Endothelial cell of umbilical vein (primary cell): ENCODE measurements at regions not wholly inside any gene's neighbourhood (a gene's known extent, or its start where the extent isn't known, plus 50 kb on each side); places are given as distances from the start of the nearest gene placed in this dataset.

Experiments used
- BruUV-seq: library from RNA; stranded (reverse); fragments of 400-500 nt; replicated peaks from 2 replicates; lab custom pipeline; 2021; lab: Mats Ljungman, UMichigan
- CTCF ChIA-PET: fragments of 300-600, 350-600 bp; sonication (Branson Sonifier 250); formaldehyde crosslinking; loops from one replicate; lab custom pipeline; 2021; ENCODE audit warnings: antibody characterized with exemption, inconsistent platforms; lab: Charles Lee
- POLR2A ChIA-PET: fragments of 300-600, 350-600 bp; sonication (Branson Sonifier 250); formaldehyde crosslinking; loops from one replicate; lab custom pipeline; 2021; ENCODE audit warnings: antibody characterized with exemption, inconsistent platforms; lab: Charles Lee
- DNase-seq: peaks from one replicate; pipeline ENCODE4 v3.0.0-alpha.2; 2011; ENCODE audit warnings: low read depth, low spot score
- FAIRE-seq: peaks from 2 replicates; lab custom pipeline; 2011; peaks lifted over from hg19 to GRCh38; lab: Jason Lieb, UNC
- H2AFZ ChIP-seq: 2 replicates; pipeline ENCODE4 v1.6.0; 2012; ENCODE audit warnings: low read depth, low read length, control low read depth, inconsistent platforms
- H3K27ac ChIP-seq: 2 replicates; pipeline ENCODE4 v1.5.1; 2011; ENCODE audit warnings: low read depth, mild to moderate bottlenecking, control low read depth, low read length, moderate library complexity; ENCODE audit not compliant: insufficient read depth
- H3K27me3 ChIP-seq, 2 experiments: 2 replicates each; pipeline versions ENCODE4 v1.6.0 to v1.6.1; 2011; ENCODE audit warnings: low read length in 2 of 2, mixed read lengths in 1 of 2; ENCODE audit not compliant: control insufficient read depth in 2 of 2, insufficient read depth in 2 of 2
- H3K36me3 ChIP-seq, 2 experiments: 2 replicates in 1 of 2; 3 replicates in 1 of 2; pipeline ENCODE4 v1.5.1; 2011; ENCODE audit warnings: low read length in 2 of 2, mild to moderate bottlenecking in 1 of 2, moderate library complexity in 1 of 2; ENCODE audit not compliant: control insufficient read depth in 2 of 2, insufficient read depth in 2 of 2; ENCODE audit errors: extremely low read depth in 1 of 2
- H3K4me1 ChIP-seq: 3 replicates; pipeline ENCODE4 v1.5.1; 2011; ENCODE audit warnings: mild to moderate bottlenecking, low read length; ENCODE audit not compliant: control insufficient read depth, insufficient read depth; ENCODE audit errors: extremely low read depth
- H3K4me2 ChIP-seq: 2 replicates; pipeline ENCODE4 v1.6.1; 2011; ENCODE audit warnings: low read length, control low read depth, mixed read lengths; ENCODE audit not compliant: insufficient read depth
- H3K4me3 ChIP-seq, 3 experiments: fragments of 200-600 bp in 1 of 3; sonication (generic), shearing (Covaris generic) in 1 of 3; replicated peaks in 1 of 3; 2 replicates each; pipeline ENCODE4 v1.5.1; 2011 to 2016; ENCODE audit warnings: control low read depth in 3 of 3, low read length in 3 of 3, mild to moderate bottlenecking in 2 of 3, inconsistent platforms in 1 of 3, low read depth in 1 of 3, moderate library complexity in 1 of 3; ENCODE audit not compliant: insufficient read depth in 1 of 3
- H3K79me2 ChIP-seq: 2 replicates; pipeline ENCODE4 v1.6.0; 2012; ENCODE audit warnings: low read length, inconsistent platforms; ENCODE audit not compliant: control insufficient read depth, insufficient read depth
- H3K9ac ChIP-seq: replicated peaks from 2 replicates; pipeline ENCODE3; 2011; ENCODE audit warnings: low read length, control low read depth; ENCODE audit not compliant: insufficient read depth; ENCODE audit errors: extremely low read depth
- H3K9me1 ChIP-seq: replicated peaks from 3 replicates; pipeline ENCODE4 v1.6.0; 2011; ENCODE audit warnings: mild to moderate bottlenecking, low read length; ENCODE audit not compliant: control insufficient read depth, insufficient read depth; ENCODE audit errors: extremely low read depth
- H3K9me3 ChIP-seq: replicated peaks from 2 replicates; pipeline ENCODE4 v1.5.1; 2012; ENCODE audit warnings: low read length, inconsistent platforms; ENCODE audit not compliant: control insufficient read depth, insufficient read depth
- H4K20me1 ChIP-seq: replicated peaks from 2 replicates; pipeline ENCODE3; 2011; ENCODE audit warnings: mild to moderate bottlenecking, low read length; ENCODE audit not compliant: control insufficient read depth, insufficient read depth; ENCODE audit errors: extremely low read depth
- CTCF ChIP-seq, 2 donors: IDR thresholded peaks; 1 replicate in 1 of 2; 2 replicates in 1 of 2; pipeline ENCODE4 v1.5.1; 2011; ENCODE audit warnings: low read length in 2 of 2, mild to moderate bottlenecking in 2 of 2, moderate library complexity in 2 of 2, control low read depth in 1 of 2, inconsistent platforms in 1 of 2, low read depth in 1 of 2; ENCODE audit not compliant: insufficient read depth in 1 of 2; ENCODE audit errors: extremely low read depth in 1 of 2
- EZH2 ChIP-seq: IDR thresholded peaks from 2 replicates; pipeline ENCODE4 v1.6.1; 2012; ENCODE audit warnings: borderline replicate concordance, low read depth, mild to moderate bottlenecking, moderate library complexity, low read length, inconsistent platforms; ENCODE audit not compliant: severe bottlenecking
- FOS ChIP-seq: IDR thresholded peaks from 2 replicates; pipeline ENCODE4 v1.6.1; 2011; ENCODE audit warnings: mild to moderate bottlenecking, low read length, moderate library complexity, borderline replicate concordance; ENCODE audit not compliant: insufficient read depth
- GATA2 ChIP-seq: IDR thresholded peaks from 2 replicates; pipeline ENCODE4 v1.7.0; 2011; ENCODE audit warnings: low read depth, mild to moderate bottlenecking, moderate library complexity, mixed read lengths, low read length; ENCODE audit not compliant: insufficient read length, insufficient read depth
- JUN ChIP-seq: IDR thresholded peaks from 2 replicates; pipeline ENCODE4 v1.6.1; 2011; ENCODE audit warnings: borderline replicate concordance, low read depth; ENCODE audit not compliant: insufficient read length, insufficient read depth
- MAX ChIP-seq: IDR thresholded peaks from 2 replicates; pipeline ENCODE4 v1.6.1; 2011; ENCODE audit not compliant: insufficient read depth, insufficient read length
- MYC ChIP-seq: IDR thresholded peaks from one replicate; pipeline ENCODE4 v1.6.1; 2011; ENCODE audit warnings: mild to moderate bottlenecking, low read depth, low read length
- dilution Hi-C: fragments of 300-500 bp; cut with MboI; formaldehyde crosslinking; loops from one replicate; pipeline ENCODE4 v1.15.0; 2019; ENCODE audit warnings: low sequenced_read_pairs; ENCODE audit not compliant: extremely low pct_ligation_motif_present
- intact Hi-C: fragments of 100-400 bp; cut with micrococcal nuclease; formaldehyde crosslinking; loops from one replicate; pipeline ENCODE4 v1.10.0; 2022

GRCh38 chr3:63046580-63046979 lies 171.4 kb upstream of the CADPS start:
- intact Hi-C loops, result no loop called here
- POLR2A ChIA-PET, result no interaction called here
- no peak overlapping the region for H3K27ac ChIP-seq
- CTCF ChIA-PET, result no interaction called here
- DNase-seq (no peak), FAIRE-seq (no peak)
- no peaks in the 10 kb centered on the region for H3K79me2 ChIP-seq
- BruUV-seq, result no TSS peak
- H3K9ac ChIP-seq, result no peak overlapping the region
- no peak overlapping the region for H3K4me3 ChIP-seq
- no peaks in the 10 kb centered on the region for H3K36me3 ChIP-seq
- no peaks in the 10 kb centered on the region for H4K20me1 ChIP-seq
- no peak overlapping the region for H3K4me2 ChIP-seq
- dilution Hi-C loops, result no loop called here
- no peaks in the 10 kb centered on the region for H3K9me1 ChIP-seq
- H3K4me1 ChIP-seq, result no peaks in the 10 kb centered on the region
- no peaks in the 10 kb centered on the region for H3K9me3 ChIP-seq
- H2AFZ ChIP-seq, result no peak overlapping the region
- H3K27me3 ChIP-seq, result no peaks in the 10 kb centered on the region
- no peak for TF ChIP-seq JUN
- TF ChIP-seq CTCF (IDR thresholded peaks at IDR 0.05; ENCODE audit: extremely low read depth in 1 of 2, insufficient read depth in 1 of 2, low read depth in 1 of 2, low read length in 2 of 2), result no peak
- TF ChIP-seq GATA2, result no peak
- TF ChIP-seq EZH2, result no peak
- no peak for TF ChIP-seq MAX
- TF ChIP-seq MYC, result no peak
- TF ChIP-seq FOS, result no peak
